NB4 (cell line): ENCODE measurements at regions not wholly inside any gene's neighbourhood (a gene's known extent, or its start where the extent isn't known, plus 50 kb on each side); places are given as distances from the start of the nearest gene placed in this dataset.

Experiments used
- CTCF ChIP-seq: IDR thresholded peaks from one replicate; pipeline ENCODE4 v1.5.1; 2012; ENCODE audit warnings: low read depth, low read length
- MAX ChIP-seq: IDR thresholded peaks from 2 replicates; pipeline ENCODE4 v1.6.1; 2011; ENCODE audit warnings: low read depth, low read length
- MYC ChIP-seq: IDR thresholded peaks from 2 replicates; pipeline ENCODE4 v1.6.1; 2011; ENCODE audit warnings: low read depth, low read length
- POLR2A ChIP-seq: IDR thresholded peaks from 2 replicates; pipeline ENCODE4 v1.6.1; 2011; ENCODE audit warnings: mild to moderate bottlenecking; ENCODE audit not compliant: insufficient read length; ENCODE audit errors: extremely low read depth

GRCh38 chr5:73319036-73319435, 129.5 kb downstream of the FOXD1 start:
- TF ChIP-seq CTCF, result no peak
- TF ChIP-seq POLR2A, result no peak
- TF ChIP-seq MAX, result no peak
- TF ChIP-seq MYC, result no peak
